NCI-H446 treated with DMSO at 0.1 percent for 48 hours (cell line): ENCODE measurements at regions not wholly inside any gene's neighbourhood (a gene's known extent, or its start where the extent isn't known, plus 50 kb on each side); places are given as distances from the start of the nearest gene placed in this dataset.

ENCODE experiments used
- DNase-seq: peaks from one replicate; lab custom pipeline; 2025; lab: John Stamatoyannopoulos, UW

- no peak for DNase-seq
Observed at GRCh38 chr5:142433526-142434321, 108.9 kb upstream of the SPRY4 start.

GRCh38 chr5:142432961-142433360 lies 108.1 kb upstream of the SPRY4 start:
- DNase-seq = no peak

- no peak for DNase-seq
Observed at GRCh38 chr5:142432369-142432863, 107.6 kb upstream of the SPRY4 start.

- DNase-seq = no peak
Observed at GRCh38 chr5:142428773-142429473, 104.1 kb upstream of the SPRY4 start.

GRCh38 chr5:142428036-142428772 lies 103.4 kb upstream of the SPRY4 start:
- no peak for DNase-seq

GRCh38 chr5:142427529-142427928 lies 102.7 kb upstream of the SPRY4 start:
- no peak for DNase-seq

GRCh38 chr5:142427015-142427364 lies 102.2 kb upstream of the SPRY4 start:
- DNase-seq = no peak

- no peak for DNase-seq
Observed at GRCh38 chr5:142426129-142427014, 101.6 kb upstream of the SPRY4 start.

GRCh38 chr5:142425286-142426065 lies 100.7 kb upstream of the SPRY4 start:
- DNase-seq = no peak

- no peak for DNase-seq
Observed at GRCh38 chr5:142422429-142422828, 97.6 kb upstream of the SPRY4 start.

- no peak for DNase-seq
Observed at GRCh38 chr5:142421621-142422397, 97.0 kb upstream of the SPRY4 start.

- no peak for DNase-seq
Observed at GRCh38 chr5:142421228-142421617, 96.4 kb upstream of the SPRY4 start.

- DNase-seq = no peak
Observed at GRCh38 chr5:142420561-142421227, 95.9 kb upstream of the SPRY4 start.

GRCh38 chr5:142412581-142412980 lies 87.8 kb upstream of the SPRY4 start:
- DNase-seq = no peak

GRCh38 chr5:142411656-142412425 lies 87.0 kb upstream of the SPRY4 start:
- no peak for DNase-seq

- DNase-seq = no peak
Observed at GRCh38 chr5:142411103-142411502, 86.3 kb upstream of the SPRY4 start.

- no peak for DNase-seq
Observed at GRCh38 chr5:142408981-142409481, 84.2 kb upstream of the SPRY4 start.

- no peak for DNase-seq
Observed at GRCh38 chr5:142408536-142408935, 83.7 kb upstream of the SPRY4 start.
